ENCODE measurements at regions not wholly inside any gene's neighbourhood (a gene's known extent, or its start where the extent isn't known, plus 50 kb on each side); places are given as distances from the start of the nearest gene placed in this dataset.

GRCh38 chr6:50467931-50468330, 245.4 kb upstream of the TFAP2D start:
- no peak overlapping the region for H2AK5ac ChIP-seq (ENCODE audit: low read depth, low read length)
- ChIA-PET POLR2A (ENCODE audit: unreplicated experiment) (no interaction called here), CTCF (no interaction called here)
- no peaks in the 10 kb centered on the region for H3K9me3 ChIP-seq (ENCODE audit: control insufficient read depth, insufficient read depth, low read length)
- no peaks in the 10 kb centered on the region for H3K27me3 ChIP-seq (ENCODE audit: control insufficient read depth, insufficient read depth, low read length)
- no peak overlapping the region for H3K27ac ChIP-seq (ENCODE audit: insufficient read depth, low read length)
- H3K56ac ChIP-seq (ENCODE audit: extremely low read depth, insufficient read depth, low read length) = no peak overlapping the region
- no peak overlapping the region for H3K4ac ChIP-seq (ENCODE audit: low read depth, low read length)
- no peak overlapping the region for H3K9ac ChIP-seq (ENCODE audit: low read depth, low read length)
- H3K18ac ChIP-seq (ENCODE audit: low read depth, low read length) = no peak overlapping the region
- no peak for DNase-seq
- no peak overlapping the region for H4K91ac ChIP-seq (ENCODE audit: insufficient read depth, low read depth, low read length)
- H3K4me1 ChIP-seq (ENCODE audit: control insufficient read depth, insufficient read depth, low read length) = no peaks in the 10 kb centered on the region
- H3K79me1 ChIP-seq (ENCODE audit: low read depth in 1 of 2, low read length in 2 of 2) = no peaks in the 10 kb centered on the region
- no peaks in the 10 kb centered on the region for H3K9me1 ChIP-seq (ENCODE audit: insufficient read depth, low read length)
- H4K8ac ChIP-seq (ENCODE audit: low read depth in 2 of 2, low read length in 2 of 2) = no peak overlapping the region
- no TSS peak for BruUV-seq (replicated peaks)
- H4K20me1 ChIP-seq (ENCODE audit: insufficient read depth, low read length) = no peaks in the 10 kb centered on the region
- no CpG with 5 or more reads among the region's 4 CpGs for WGBS, 2 experiments (ENCODE audit: extremely low coverage in 2 of 2, insufficient read length in 1 of 2)
- in situ Hi-C loops (cut with MboI; ENCODE audit: low sequenced_read_pairs) (no loop called here), intact Hi-C loops (cut with micrococcal nuclease) (no loop called here), dilution Hi-C loops (cut with HindIII; ENCODE audit: low sequenced_read_pairs, unreplicated experiment) (no loop called here)
- no peak overlapping the region for H3K4me2 ChIP-seq (ENCODE audit: low read depth, low read length)
- H3K23ac ChIP-seq (ENCODE audit: low read depth, low read length) = no peak overlapping the region
- H2AK9ac ChIP-seq (replicated peaks; ENCODE audit: low read depth, low read length, poor library complexity) = no peak overlapping the region
- H2AFZ ChIP-seq (replicated peaks; ENCODE audit: low read length, poor library complexity) = no peak overlapping the region
- TF ChIP-seq MAZ (IDR thresholded peaks at IDR 0.05; ENCODE audit: borderline replicate concordance, low read depth, low read length) (no peak), MXI1 (IDR thresholded peaks at IDR 0.05; ENCODE audit: borderline replicate concordance, low read depth, low read length) (no peak), SMC3 (IDR thresholded peaks at IDR 0.05; ENCODE audit: low read depth, low read length) (no peak), CTCF (conservative IDR thresholded peaks at IDR 0.05; ENCODE audit: low read depth, low read length) (no peak), RFX5 (IDR thresholded peaks at IDR 0.05; ENCODE audit: low read depth, low read length) (no peak), ELK1 (IDR thresholded peaks at IDR 0.05; ENCODE audit: borderline replicate concordance, low read depth, low read length) (no peak), MAFK (IDR thresholded peaks at IDR 0.05; ENCODE audit: low read depth, low read length) (no peak), RCOR1 (IDR thresholded peaks at IDR 0.05; ENCODE audit: insufficient replicate concordance, low read length) (no peak), CHD1 (IDR thresholded peaks at IDR 0.05; ENCODE audit: low read depth, low read length) (no peak), CEBPB (IDR thresholded peaks at IDR 0.05; ENCODE audit: low read depth, low read length) (no peak), RAD21 (IDR thresholded peaks at IDR 0.05; ENCODE audit: low read length) (no peak), BHLHE40 (IDR thresholded peaks at IDR 0.05; ENCODE audit: low read depth, low read length) (no peak), FOS (IDR thresholded peaks at IDR 0.05; ENCODE audit: low read depth, low read length) (no peak), NFE2L2 (IDR thresholded peaks at IDR 0.05; ENCODE audit: low read depth, low read length) (no peak), USF2 (IDR thresholded peaks at IDR 0.05; ENCODE audit: low read depth, low read length) (no peak), POLR2A (IDR thresholded peaks at IDR 0.05; ENCODE audit: low read depth, low read length) (no peak)
- no peak overlapping the region for H2BK20ac ChIP-seq (ENCODE audit: low read depth, low read length)
- H3K36me3 ChIP-seq (ENCODE audit: control insufficient read depth, insufficient read depth, low read length) = no peaks in the 10 kb centered on the region
- H2BK120ac ChIP-seq (ENCODE audit: low read depth, low read length) = no peak overlapping the region
- ATAC-seq (ENCODE audit: low read depth) = no peak
- no peak overlapping the region for H3K4me3 ChIP-seq (ENCODE audit: insufficient read depth, low read depth, low read length)
- H4K5ac ChIP-seq (ENCODE audit: low read depth, low read length) = no peak overlapping the region
- H3K14ac ChIP-seq (replicated peaks; ENCODE audit: low read depth, low read length) = no peak overlapping the region
- H2BK15ac ChIP-seq (ENCODE audit: low read depth, low read length) = no peak overlapping the region
- H2BK5ac ChIP-seq (ENCODE audit: low read depth, low read length, poor library complexity, severe bottlenecking) = no peak overlapping the region
